ENCODE measurements at regions not wholly inside any gene's neighbourhood (a gene's known extent, or its start where the extent isn't known, plus 50 kb on each side); places are given as distances from the start of the nearest gene placed in this dataset.
"Not testable (repeated sequence)": the region's sequence is repeated elsewhere in the genome, so short reads cannot be mapped to it uniquely, and the experiment has no call there.

DNA sequence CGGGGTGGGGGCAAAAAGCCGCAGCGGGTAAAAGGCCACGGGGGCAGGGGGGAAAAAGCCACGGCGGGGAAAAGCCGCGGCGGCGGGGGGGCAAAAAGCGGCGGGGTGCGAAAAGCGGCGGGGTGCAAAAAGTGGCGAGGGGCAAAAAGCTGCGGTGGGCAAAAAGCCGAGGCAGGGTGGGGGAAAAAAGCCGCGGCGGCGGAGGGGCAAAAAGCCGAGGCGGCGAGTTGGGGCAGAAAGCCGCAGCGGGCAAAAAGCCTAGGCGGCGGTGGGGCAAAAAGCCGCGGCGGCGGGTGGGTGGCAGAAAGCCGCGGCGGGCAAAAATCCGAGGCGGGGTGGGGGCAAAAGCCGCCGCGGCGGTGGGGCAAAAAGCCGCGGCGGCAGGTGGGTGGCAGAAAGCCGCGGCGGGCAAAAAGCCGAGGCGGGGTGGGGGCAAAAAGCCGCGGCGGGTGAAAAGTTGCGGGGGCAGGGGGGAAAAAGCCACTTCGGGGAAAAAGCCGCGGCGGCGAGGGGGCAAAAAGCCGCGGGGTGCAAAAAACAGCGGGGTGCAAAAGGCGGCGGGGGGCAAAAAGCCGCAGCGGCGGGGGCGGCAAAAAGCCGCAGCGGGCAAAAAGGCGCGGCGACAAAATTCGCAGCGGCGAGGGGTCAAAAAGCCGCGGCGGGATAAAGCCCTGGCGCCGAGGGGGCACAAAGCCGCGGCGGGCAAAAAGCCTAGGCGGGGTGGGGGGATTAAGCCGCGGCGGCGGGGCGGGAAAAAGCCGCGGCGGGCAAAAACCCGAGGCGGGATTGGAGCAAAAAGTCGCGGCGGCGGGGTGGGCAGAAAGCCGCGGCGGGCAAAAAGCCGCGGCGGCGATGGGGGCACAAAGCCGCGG is 3901.2 kb downstream of the SRGAP2C start:
- H3K9me3 ChIP-seq (ENCODE audit: insufficient read depth, low read length): peaks cover 38% of the 10 kb centered on the region
- H3K4me1 ChIP-seq (ENCODE audit: insufficient read depth, insufficient read length): no peaks in the 10 kb centered on the region
- no peaks in the 10 kb centered on the region for H3K36me3 ChIP-seq (ENCODE audit: insufficient read depth, insufficient read length, low read length)
- no peak overlapping the region for H3K9ac ChIP-seq (ENCODE audit: insufficient read length, low read depth)
- TF ChIP-seq YY1 (IDR thresholded peaks at IDR 0.05; ENCODE audit: insufficient read depth, insufficient read length) (no peak), ZNF274 (IDR thresholded peaks at IDR 0.05; ENCODE audit: low read depth, low read length) (no peak), SUZ12 (IDR thresholded peaks at IDR 0.05; ENCODE audit: extremely low read depth, insufficient read depth, insufficient read length) (no peak)
- no peaks in the 10 kb centered on the region for H3K27me3 ChIP-seq (ENCODE audit: insufficient read depth, insufficient read length)
- no peak for DNase-seq (ENCODE audit: low read depth, low spot score)
- H3K4me3 ChIP-seq (ENCODE audit: insufficient read length, low read depth): no peak overlapping the region

DNA sequence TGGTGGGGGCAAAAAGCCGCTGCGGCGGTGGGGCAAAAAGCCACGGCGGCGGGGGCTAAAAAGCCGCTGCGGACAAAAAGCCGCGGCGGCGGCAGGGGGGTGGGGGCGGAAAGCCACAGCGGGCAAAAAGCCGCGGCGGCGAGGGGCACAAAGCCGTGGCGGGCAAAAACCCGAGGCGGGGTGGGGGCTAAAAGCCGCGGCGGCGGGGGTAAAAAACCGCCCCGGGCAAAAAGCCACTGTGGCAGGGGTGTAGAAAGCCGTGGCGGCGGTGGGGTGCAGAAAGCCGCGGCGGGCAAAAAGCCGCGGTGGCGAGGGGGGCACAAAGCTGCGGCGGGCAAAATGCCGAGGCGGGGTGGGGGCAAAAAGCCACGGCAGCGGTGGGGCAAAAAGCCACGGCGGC is 3901.8 kb downstream of the SRGAP2C start:
- Histone ChIP-seq H3K36me3 (ENCODE audit: insufficient read depth, insufficient read length, low read length) (no peaks in the 10 kb centered on the region), H3K4me3 (ENCODE audit: insufficient read length, low read depth) (no peak overlapping the region), H3K9ac (ENCODE audit: insufficient read length, low read depth) (no peak overlapping the region), H3K4me1 (ENCODE audit: insufficient read depth, insufficient read length) (no peaks in the 10 kb centered on the region), H3K9me3 (ENCODE audit: insufficient read depth, low read length) (peaks cover 31% of the 10 kb centered on the region), H3K27me3 (ENCODE audit: insufficient read depth, insufficient read length) (no peaks in the 10 kb centered on the region)
- no peak for DNase-seq (ENCODE audit: low read depth, low spot score)
- TF ChIP-seq ZNF274 (IDR thresholded peaks at IDR 0.05; ENCODE audit: low read depth, low read length) (no peak), SUZ12 (IDR thresholded peaks at IDR 0.05; ENCODE audit: extremely low read depth, insufficient read depth, insufficient read length) (no peak), YY1 (IDR thresholded peaks at IDR 0.05; ENCODE audit: insufficient read depth, insufficient read length) (no peak)

DNA sequence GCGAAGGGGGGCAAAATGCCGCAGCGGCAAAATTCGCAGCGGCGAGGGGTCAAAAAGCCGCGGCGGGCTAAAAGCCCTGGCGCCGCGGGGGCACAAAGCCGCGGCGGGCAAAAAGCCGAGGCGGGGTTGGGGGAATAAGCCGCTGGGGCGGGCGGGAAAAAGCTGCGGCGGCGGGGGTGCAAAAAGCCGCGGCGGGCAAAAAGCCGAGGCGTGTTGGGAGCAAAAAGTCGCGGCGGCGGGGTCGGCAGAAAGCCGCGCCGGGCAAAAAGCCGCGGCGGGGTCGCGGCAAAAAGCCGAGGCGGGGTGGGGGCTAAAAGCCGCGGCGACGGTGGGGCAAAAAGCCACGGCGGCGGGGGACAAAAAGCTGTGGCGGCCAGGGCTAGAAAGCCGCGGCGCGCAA is 3902.5 kb downstream of the SRGAP2C start:
- no peak for DNase-seq (ENCODE audit: low read depth, low spot score)
- TF ChIP-seq YY1 (IDR thresholded peaks at IDR 0.05; ENCODE audit: insufficient read depth, insufficient read length) (no peak), ZNF274 (IDR thresholded peaks at IDR 0.05; ENCODE audit: low read depth, low read length) (no peak), SUZ12 (IDR thresholded peaks at IDR 0.05; ENCODE audit: extremely low read depth, insufficient read depth, insufficient read length) (no peak)
- H3K9me3 ChIP-seq (ENCODE audit: insufficient read depth, low read length): peaks cover 25% of the 10 kb centered on the region
- H3K4me1 ChIP-seq (ENCODE audit: insufficient read depth, insufficient read length): no peaks in the 10 kb centered on the region
- no peaks in the 10 kb centered on the region for H3K27me3 ChIP-seq (ENCODE audit: insufficient read depth, insufficient read length)
- no peak overlapping the region for H3K4me3 ChIP-seq (ENCODE audit: insufficient read length, low read depth)
- H3K9ac ChIP-seq (ENCODE audit: insufficient read length, low read depth): no peak overlapping the region
- no peaks in the 10 kb centered on the region for H3K36me3 ChIP-seq (ENCODE audit: insufficient read depth, insufficient read length, low read length)

DNA sequence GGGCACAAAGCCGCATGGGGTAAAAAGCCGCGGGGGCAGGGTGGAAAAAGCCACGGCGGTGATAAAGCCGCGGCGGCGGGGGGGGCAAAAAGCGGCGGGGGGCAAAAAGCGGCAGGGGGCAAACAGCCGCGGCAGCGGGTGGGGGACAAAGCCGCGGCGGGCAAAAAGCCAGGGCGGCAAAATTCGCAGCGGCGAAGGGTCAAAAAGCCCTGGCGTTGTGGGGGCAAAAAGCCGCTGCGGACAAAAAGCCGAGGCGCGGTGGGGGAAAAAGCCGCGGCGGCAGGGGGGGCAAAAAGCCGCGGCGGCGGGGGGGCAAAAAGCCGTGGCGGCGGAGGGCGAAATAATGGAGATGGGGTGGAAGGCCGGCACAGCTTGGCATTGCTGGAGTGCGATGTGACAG is 3902.9 kb downstream of the SRGAP2C start:
- no peak overlapping the region for H3K9ac ChIP-seq (ENCODE audit: insufficient read length, low read depth)
- no peaks in the 10 kb centered on the region for H3K4me1 ChIP-seq (ENCODE audit: insufficient read depth, insufficient read length)
- no peak for DNase-seq (ENCODE audit: low read depth, low spot score)
- TF ChIP-seq SUZ12 (IDR thresholded peaks at IDR 0.05; ENCODE audit: extremely low read depth, insufficient read depth, insufficient read length): no peak
- no peak for TF ChIP-seq YY1 (IDR thresholded peaks at IDR 0.05; ENCODE audit: insufficient read depth, insufficient read length)
- no peak for TF ChIP-seq ZNF274 (IDR thresholded peaks at IDR 0.05; ENCODE audit: low read depth, low read length)
- no peaks in the 10 kb centered on the region for H3K36me3 ChIP-seq (ENCODE audit: insufficient read depth, insufficient read length, low read length)
- peaks cover 20% of the 10 kb centered on the region for H3K9me3 ChIP-seq (ENCODE audit: insufficient read depth, low read length)
- H3K4me3 ChIP-seq (ENCODE audit: insufficient read length, low read depth): no peak overlapping the region
- no peaks in the 10 kb centered on the region for H3K27me3 ChIP-seq (ENCODE audit: insufficient read depth, insufficient read length)

DNA sequence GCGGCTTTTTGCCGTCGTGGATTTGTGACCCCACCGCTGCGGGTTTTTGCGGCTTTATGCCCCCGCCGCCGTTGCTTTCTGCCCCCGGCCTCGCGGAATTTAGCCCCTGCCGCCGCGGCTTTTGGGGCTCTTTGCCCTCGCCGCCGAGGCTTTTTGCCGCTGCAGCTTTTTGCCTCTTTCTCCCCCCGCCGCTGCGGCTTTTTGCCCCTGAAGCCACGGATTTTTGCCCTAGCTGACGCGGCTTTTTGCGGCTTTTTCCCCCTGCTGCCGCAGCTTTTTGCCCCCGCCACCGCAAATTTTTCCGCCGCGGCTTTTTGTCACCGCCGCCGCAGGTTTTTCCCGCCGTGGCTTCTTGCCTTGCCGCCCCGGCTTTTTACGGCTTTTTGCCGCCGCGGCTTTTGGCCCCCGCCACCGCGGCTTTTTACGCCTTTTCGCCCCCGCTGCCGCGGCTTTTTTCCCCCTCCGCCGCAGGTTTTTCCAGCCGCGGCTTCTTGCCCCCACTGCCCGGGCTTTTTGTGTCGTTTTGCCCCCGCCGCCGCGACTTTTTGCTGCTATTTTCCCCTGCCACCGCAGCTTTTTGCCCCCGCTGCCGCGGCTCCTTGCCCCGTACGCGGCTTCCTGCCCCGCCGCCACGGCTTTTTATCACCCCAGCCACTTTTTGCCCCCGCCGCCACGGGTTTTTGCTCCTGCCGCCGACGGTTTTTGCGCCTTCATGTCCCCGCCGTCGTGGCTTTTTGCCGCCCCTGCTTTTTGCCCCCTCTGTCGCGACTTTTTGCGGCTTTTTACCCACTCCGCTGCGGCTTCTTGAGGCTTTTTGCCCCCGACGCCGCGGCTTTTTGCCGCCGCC is 3933.6 kb downstream of the SRGAP2C start:
- H3K4me3 ChIP-seq (ENCODE audit: insufficient read length, low read depth): no peak overlapping the region
- H3K27me3 ChIP-seq (ENCODE audit: insufficient read depth, insufficient read length): no peaks in the 10 kb centered on the region
- DNase-seq (ENCODE audit: low read depth, low spot score): no peak
- no peak overlapping the region for H3K9ac ChIP-seq (ENCODE audit: insufficient read length, low read depth)
- H3K9me3 ChIP-seq (ENCODE audit: insufficient read depth, low read length): no peaks in the 10 kb centered on the region; the same call in 1 of the 2 replicates
- no peaks in the 10 kb centered on the region for H3K4me1 ChIP-seq (ENCODE audit: insufficient read depth, insufficient read length)
- no peaks in the 10 kb centered on the region for H3K36me3 ChIP-seq (ENCODE audit: insufficient read depth, insufficient read length, low read length)
- TF ChIP-seq ZNF274 (IDR thresholded peaks at IDR 0.05; ENCODE audit: low read depth, low read length) (no peak), YY1 (IDR thresholded peaks at IDR 0.05; ENCODE audit: insufficient read depth, insufficient read length) (no peak), SUZ12 (IDR thresholded peaks at IDR 0.05; ENCODE audit: extremely low read depth, insufficient read depth, insufficient read length) (no peak)

DNA sequence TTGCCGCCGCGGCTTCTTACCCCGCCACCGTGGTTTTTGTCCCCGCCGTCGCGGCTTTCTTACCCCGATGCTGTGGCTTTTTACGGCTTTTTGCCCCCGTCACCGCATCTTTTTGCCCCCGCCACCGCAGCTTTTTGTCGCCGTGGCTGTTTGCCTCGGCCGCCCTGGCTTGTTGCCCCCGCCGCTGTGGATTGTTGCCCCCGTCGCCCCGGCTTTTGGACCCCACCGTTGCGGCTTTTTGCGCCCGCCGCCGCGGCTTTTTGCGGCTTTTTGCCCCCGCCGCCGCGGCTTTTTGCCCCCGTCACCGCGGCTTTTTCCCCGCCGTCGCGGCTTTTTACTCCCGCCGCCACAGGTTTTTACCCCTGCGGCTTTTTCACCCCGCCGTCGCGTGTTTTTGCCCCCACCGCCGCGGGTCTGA is 3934.3 kb downstream of the SRGAP2C start:
- no peak overlapping the region for H3K4me3 ChIP-seq (ENCODE audit: insufficient read length, low read depth)
- no peak for DNase-seq (ENCODE audit: low read depth, low spot score)
- no peaks in the 10 kb centered on the region for H3K27me3 ChIP-seq (ENCODE audit: insufficient read depth, insufficient read length)
- no peaks in the 10 kb centered on the region for H3K4me1 ChIP-seq (ENCODE audit: insufficient read depth, insufficient read length)
- H3K9me3 ChIP-seq (ENCODE audit: insufficient read depth, low read length): no peaks in the 10 kb centered on the region; the same call in 1 of the 2 replicates
- TF ChIP-seq SUZ12 (IDR thresholded peaks at IDR 0.05; ENCODE audit: extremely low read depth, insufficient read depth, insufficient read length) (no peak), ZNF274 (IDR thresholded peaks at IDR 0.05; ENCODE audit: low read depth, low read length) (no peak)
- no peaks in the 10 kb centered on the region for H3K36me3 ChIP-seq (ENCODE audit: insufficient read depth, insufficient read length, low read length)
- no peak overlapping the region for H3K9ac ChIP-seq (ENCODE audit: insufficient read length, low read depth)

DNA sequence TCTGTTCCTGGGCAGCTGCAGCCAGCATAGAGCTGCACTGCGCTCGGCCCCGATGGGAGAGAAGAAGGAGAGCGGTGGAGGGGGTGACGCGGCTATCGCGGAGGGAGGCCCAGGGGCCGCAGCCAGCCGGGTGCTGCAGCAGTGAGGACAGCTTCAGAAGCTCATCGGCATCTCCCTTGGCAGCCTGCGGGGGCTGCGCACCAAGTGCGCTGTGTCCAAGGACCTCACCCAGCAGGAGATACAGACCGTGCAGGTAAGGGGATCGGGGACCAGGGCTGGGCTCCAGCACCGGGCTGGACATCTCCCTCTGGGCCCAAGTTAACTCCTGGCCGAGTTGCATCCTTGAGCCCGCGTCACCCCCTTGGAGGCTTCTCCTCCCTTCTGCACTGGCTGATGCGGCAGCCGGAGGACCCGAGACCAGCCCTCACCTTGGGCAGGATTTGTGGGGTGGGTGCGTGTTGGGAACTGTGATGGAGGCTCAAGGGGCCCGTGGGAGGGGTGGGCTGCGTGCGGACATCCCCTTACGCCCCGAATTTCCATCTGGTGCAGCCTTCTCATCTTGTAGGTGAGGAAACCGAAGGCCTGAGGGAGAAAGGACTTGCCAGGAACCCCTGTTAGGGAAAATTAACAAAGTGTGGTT is 3934.9 kb downstream of the SRGAP2C start:
- H3K9ac ChIP-seq (ENCODE audit: insufficient read length, low read depth); DNase-seq (ENCODE audit: low read depth, low spot score); H3K36me3 ChIP-seq (ENCODE audit: insufficient read depth, insufficient read length, low read length); H3K4me3 ChIP-seq (ENCODE audit: insufficient read length, low read depth); H3K9me3 ChIP-seq (ENCODE audit: insufficient read depth, low read length); H3K27me3 ChIP-seq (ENCODE audit: insufficient read depth, insufficient read length); H3K4me1 ChIP-seq (ENCODE audit: insufficient read depth, insufficient read length): not testable (repeated sequence)

DNA sequence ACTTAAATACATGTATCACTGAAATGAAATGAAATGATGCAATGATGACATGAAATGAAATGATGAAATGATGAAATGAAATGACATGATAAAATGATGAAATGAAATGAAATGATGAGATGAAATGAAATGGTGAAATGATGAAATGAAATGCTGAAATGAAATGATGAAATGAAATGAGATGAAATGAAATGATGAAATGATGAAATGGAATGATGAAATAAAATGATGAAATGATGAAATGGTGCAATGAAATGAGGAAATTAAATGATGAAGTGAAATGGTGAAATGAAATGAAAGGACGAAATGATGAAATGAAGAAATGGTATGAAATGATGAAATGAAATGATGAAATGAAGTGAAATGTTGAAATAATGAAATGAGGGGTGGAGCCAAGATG is 3937.8 kb downstream of the SRGAP2C start:
- H3K4me3 ChIP-seq (ENCODE audit: insufficient read length, low read depth); DNase-seq (ENCODE audit: low read depth, low spot score); H3K9me3 ChIP-seq (ENCODE audit: insufficient read depth, low read length); H3K4me1 ChIP-seq (ENCODE audit: insufficient read depth, insufficient read length); H3K9ac ChIP-seq (ENCODE audit: insufficient read length, low read depth); H3K27me3 ChIP-seq (ENCODE audit: insufficient read depth, insufficient read length); H3K36me3 ChIP-seq (ENCODE audit: insufficient read depth, insufficient read length, low read length): not testable (repeated sequence)
